ENCODE measurements at regions not wholly inside any gene's neighbourhood (a gene's known extent, or its start where the extent isn't known, plus 50 kb on each side); places are given as distances from the start of the nearest gene placed in this dataset.

DNA sequence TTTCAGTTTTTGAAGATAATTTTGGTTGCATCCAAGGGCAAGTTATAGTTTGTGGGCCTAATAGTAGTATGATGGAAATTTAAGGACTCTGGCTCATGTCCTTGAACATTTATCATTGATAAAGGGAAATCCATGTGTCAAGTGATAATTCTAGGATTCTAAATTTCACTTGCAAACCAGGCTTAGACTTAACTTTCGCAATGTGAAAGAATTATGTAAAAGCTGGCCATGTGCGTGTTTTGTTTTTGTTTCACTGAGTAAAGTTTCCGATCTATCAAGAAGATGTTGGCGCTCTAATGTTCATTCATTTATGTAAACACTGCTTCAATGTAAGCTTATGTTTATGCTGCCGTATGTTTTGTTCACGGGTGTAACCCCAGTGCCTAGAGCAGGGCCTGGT is 302.0 kb downstream of the SOX4 start:
- Histone ChIP-seq H3K4me1 (no peaks in the 10 kb centered on the region), H3K36me3 (no peaks in the 10 kb centered on the region), H3K27ac (no peak overlapping the region), H3K9me3 (no peaks in the 10 kb centered on the region), H3K27me3 (no peaks in the 10 kb centered on the region), H3K4me3 (no peak overlapping the region)
- no peak for ATAC-seq
- intact Hi-C loops (cut with DNase I) = no loop called here
- TF ChIP-seq, protein P1, sequence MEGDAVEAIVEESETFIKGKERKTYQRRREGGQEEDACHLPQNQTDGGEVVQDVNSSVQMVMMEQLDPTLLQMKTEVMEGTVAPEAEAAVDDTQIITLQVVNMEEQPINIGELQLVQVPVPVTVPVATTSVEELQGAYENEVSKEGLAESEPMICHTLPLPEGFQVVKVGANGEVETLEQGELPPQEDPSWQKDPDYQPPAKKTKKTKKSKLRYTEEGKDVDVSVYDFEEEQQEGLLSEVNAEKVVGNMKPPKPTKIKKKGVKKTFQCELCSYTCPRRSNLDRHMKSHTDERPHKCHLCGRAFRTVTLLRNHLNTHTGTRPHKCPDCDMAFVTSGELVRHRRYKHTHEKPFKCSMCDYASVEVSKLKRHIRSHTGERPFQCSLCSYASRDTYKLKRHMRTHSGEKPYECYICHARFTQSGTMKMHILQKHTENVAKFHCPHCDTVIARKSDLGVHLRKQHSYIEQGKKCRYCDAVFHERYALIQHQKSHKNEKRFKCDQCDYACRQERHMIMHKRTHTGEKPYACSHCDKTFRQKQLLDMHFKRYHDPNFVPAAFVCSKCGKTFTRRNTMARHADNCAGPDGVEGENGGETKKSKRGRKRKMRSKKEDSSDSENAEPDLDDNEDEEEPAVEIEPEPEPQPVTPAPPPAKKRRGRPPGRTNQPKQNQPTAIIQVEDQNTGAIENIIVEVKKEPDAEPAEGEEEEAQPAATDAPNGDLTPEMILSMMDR (IDR thresholded peaks at IDR 0.05) = no peak
- no peak for TF ChIP-seq POLR2A (IDR thresholded peaks at IDR 0.05)
- no peak for DNase-seq
- WGBS, 4 donors = 96 to 98% (median 97%) methylated on average over 6 of the region's 6 CpGs

DNA sequence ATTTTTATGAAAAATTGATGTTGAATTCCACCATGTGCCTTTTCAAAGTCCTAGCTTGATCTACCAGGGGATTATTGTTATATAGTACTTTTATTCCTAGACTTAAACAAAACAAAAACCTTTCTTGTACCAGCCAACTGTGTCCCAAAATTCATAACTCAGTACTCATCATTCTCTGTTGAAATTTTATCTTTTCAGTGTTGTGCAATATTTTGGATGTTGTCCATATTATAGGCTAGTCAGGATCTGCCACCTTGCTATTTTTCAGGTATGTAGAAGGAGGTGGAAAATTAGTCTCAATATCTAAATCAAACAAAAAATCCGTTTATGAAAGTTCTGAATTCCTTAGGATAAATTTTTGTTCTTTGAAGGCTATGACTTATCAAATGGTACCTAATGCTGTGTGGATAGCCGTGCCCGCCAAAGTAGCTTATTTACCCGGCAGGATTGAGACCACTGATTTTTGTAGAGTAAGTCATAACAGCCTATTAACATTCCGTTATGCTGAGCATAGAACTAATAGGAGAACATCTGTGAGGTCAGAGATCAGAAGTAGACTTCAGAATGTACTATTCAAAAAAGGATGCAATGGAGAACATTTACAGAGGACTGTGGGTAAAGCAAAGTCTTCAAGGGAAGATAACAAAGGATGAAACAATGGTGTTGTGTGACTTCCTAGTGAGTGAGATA is 304.7 kb downstream of the SOX4 start:
- Histone ChIP-seq H3K4me3 (no peak overlapping the region), H3K27me3 (no peaks in the 10 kb centered on the region), H3K4me1 (no peaks in the 10 kb centered on the region), H3K9me3 (no peaks in the 10 kb centered on the region), H3K36me3 (no peaks in the 10 kb centered on the region), H3K27ac (no peak overlapping the region)
- no peak for TF ChIP-seq POLR2A (IDR thresholded peaks at IDR 0.05)
- TF ChIP-seq, protein P1 (IDR thresholded peaks at IDR 0.05) = no peak
- ATAC-seq = no peak
- intact Hi-C loops (cut with DNase I) = no loop called here
- WGBS, 4 donors = 91 to 99% (median 92%) methylated on average over 5 of the region's 5 CpGs
- DNase-seq = no peak

DNA sequence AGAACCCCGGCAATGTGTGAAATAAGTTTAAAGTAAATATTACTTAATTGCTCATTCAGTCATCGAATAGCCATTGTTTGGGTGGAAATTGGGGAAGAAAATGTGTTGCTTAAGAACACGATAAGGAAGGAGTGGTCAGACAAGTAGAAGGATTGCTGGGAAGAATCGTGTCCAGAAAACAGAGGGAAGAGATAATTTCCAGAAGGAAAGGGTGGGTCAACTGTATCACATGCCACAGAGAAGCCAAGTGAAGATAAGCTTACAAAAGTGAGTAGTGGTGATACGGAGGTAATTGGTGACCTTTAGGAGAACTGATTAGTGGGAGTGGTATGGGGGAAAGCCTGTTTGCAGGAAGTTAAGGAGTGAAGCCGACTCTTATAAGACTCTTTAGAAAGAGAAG is 306.2 kb downstream of the SOX4 start:
- Histone ChIP-seq H3K4me1 (no peaks in the 10 kb centered on the region), H3K27ac (no peak overlapping the region), H3K9me3 (no peaks in the 10 kb centered on the region), H3K4me3 (no peak overlapping the region), H3K36me3 (no peaks in the 10 kb centered on the region), H3K27me3 (no peaks in the 10 kb centered on the region)
- intact Hi-C loops (cut with DNase I) = no loop called here
- no peak for ATAC-seq
- TF ChIP-seq POLR2A (IDR thresholded peaks at IDR 0.05) = no peak
- TF ChIP-seq, protein P1 (IDR thresholded peaks at IDR 0.05) = no peak
- 71 to 72% (median 72%) methylated on average over 6 of the region's 6 CpGs for WGBS, 4 donors
- no peak for DNase-seq

DNA sequence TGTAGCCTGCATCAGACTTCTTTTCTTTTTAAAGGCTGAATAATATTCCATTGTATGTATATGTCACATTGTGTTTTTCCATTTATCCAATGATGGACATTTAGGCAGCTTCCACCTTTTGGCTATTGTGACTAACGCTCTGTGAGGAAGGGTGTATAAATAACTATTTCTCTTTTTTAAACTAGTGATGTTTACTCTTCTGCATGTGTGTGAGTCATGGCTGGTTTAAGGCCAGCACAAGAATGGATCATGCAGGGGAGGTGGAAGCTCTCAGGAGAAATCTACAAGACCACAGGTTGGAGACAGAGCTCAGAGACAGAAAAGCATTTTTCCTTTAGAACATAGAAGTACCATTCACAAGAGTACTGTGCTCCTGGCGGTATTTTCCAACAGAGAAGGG is 307.2 kb downstream of the SOX4 start:
- ATAC-seq (no peak), DNase-seq (no peak)
- Histone ChIP-seq H3K4me3 (no peak overlapping the region), H3K36me3 (no peaks in the 10 kb centered on the region), H3K4me1 (no peaks in the 10 kb centered on the region), H3K27ac (no peak overlapping the region), H3K27me3 (no peaks in the 10 kb centered on the region), H3K9me3 (no peaks in the 10 kb centered on the region)
- intact Hi-C loops (cut with DNase I) = no loop called here
- no peak for TF ChIP-seq POLR2A (IDR thresholded peaks at IDR 0.05)
- TF ChIP-seq, protein P1 (IDR thresholded peaks at IDR 0.05) = no peak
- 79 to 85% (median 81%) methylated on average over 2 of the region's 2 CpGs for WGBS, 4 donors

All from heart left ventricle (tissue), 16 donors.